ENCODE measurements at regions not wholly inside any gene's neighbourhood (a gene's known extent, or its start where the extent isn't known, plus 50 kb on each side); places are given as distances from the start of the nearest gene placed in this dataset.

DNA sequence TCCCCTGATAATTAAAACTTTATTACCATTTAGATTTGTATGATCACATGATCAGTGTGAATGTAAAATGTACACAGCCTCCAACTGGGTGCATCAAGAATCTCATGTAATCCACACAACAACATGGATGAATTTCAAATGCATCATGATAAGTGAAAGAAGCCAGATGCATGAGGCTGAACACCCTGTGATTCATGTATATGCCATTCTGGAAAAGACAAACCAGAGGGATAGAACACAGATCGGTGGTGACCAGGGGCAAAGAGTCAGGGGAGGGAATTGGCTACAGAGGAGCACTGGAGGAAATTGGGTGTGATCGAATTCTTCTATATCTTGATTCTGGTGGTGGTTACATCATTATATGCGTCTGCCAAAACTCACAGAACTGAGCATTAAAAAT is 170.7 kb upstream of the SLC24A3 start:
- no peak for TF ChIP-seq RAD21 (conservative IDR thresholded peaks at IDR 0.05)
- no peak for TF ChIP-seq POLR2AphosphoS5 (IDR thresholded peaks at IDR 0.05)
- no peak for TF ChIP-seq CTCF (IDR thresholded peaks at IDR 0.05; ENCODE audit: poor library complexity, severe bottlenecking)
- TF ChIP-seq, protein P1, sequence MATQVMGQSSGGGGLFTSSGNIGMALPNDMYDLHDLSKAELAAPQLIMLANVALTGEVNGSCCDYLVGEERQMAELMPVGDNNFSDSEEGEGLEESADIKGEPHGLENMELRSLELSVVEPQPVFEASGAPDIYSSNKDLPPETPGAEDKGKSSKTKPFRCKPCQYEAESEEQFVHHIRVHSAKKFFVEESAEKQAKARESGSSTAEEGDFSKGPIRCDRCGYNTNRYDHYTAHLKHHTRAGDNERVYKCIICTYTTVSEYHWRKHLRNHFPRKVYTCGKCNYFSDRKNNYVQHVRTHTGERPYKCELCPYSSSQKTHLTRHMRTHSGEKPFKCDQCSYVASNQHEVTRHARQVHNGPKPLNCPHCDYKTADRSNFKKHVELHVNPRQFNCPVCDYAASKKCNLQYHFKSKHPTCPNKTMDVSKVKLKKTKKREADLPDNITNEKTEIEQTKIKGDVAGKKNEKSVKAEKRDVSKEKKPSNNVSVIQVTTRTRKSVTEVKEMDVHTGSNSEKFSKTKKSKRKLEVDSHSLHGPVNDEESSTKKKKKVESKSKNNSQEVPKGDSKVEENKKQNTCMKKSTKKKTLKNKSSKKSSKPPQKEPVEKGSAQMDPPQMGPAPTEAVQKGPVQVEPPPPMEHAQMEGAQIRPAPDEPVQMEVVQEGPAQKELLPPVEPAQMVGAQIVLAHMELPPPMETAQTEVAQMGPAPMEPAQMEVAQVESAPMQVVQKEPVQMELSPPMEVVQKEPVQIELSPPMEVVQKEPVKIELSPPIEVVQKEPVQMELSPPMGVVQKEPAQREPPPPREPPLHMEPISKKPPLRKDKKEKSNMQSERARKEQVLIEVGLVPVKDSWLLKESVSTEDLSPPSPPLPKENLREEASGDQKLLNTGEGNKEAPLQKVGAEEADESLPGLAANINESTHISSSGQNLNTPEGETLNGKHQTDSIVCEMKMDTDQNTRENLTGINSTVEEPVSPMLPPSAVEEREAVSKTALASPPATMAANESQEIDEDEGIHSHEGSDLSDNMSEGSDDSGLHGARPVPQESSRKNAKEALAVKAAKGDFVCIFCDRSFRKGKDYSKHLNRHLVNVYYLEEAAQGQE (IDR thresholded peaks at IDR 0.05; ENCODE audit: borderline replicate concordance): no peak
- no peak for TF ChIP-seq SMC3 (conservative IDR thresholded peaks at IDR 0.05; ENCODE audit: poor library complexity)

Data from neural cell (in vitro differentiated cells).